Cerebellar nuclear complex (tissue), 1 donor: ENCODE measurements at regions not wholly inside any gene's neighbourhood (a gene's known extent, or its start where the extent isn't known, plus 50 kb on each side); places are given as distances from the start of the nearest gene placed in this dataset.

Source experiments
- DNase-seq, 2 experiments: peaks; one replicate each; lab custom pipeline; 2025; lab: John Stamatoyannopoulos, UW

DNA sequence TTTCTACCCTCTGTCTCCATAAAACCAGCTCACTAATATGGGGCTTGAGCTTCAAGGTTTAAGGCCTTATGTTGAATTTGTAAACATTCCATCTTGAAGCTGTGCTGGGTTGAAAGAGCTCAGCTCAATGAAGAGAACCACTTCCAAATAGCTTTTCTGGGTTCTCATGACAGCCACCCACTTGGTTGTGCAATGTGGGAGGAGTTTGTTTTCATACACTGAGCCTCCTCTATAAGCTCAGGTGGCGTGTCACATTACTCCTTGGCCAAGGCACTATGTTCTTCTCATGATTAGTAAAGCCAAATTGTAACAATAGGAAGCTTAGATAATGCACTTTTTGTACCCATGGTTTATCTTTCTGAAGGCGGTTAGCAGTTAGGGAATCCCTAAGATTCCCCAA, 265.6 kb downstream of the PTEN start:
- DNase-seq, result no peak

DNA sequence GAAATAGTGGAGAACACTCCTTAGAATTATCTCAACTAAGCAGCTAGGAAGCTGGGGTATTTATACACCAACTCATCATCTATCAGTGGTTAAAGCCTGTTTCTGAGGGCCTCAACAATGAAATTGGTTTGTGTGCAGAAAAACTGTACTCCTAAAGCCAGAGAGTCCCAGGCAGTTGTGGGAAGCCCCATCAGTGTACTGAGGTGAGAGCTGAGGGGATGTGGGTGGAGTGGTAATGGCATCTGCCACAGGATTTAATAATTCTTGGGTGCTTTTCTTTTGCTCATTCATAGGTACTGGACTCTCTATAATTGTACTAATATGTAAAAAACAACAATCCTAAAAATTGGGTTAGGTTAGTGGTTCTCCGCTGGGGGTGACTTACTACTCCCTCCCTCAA, 267.5 kb downstream of the PTEN start:
- DNase-seq, result no peak

DNA sequence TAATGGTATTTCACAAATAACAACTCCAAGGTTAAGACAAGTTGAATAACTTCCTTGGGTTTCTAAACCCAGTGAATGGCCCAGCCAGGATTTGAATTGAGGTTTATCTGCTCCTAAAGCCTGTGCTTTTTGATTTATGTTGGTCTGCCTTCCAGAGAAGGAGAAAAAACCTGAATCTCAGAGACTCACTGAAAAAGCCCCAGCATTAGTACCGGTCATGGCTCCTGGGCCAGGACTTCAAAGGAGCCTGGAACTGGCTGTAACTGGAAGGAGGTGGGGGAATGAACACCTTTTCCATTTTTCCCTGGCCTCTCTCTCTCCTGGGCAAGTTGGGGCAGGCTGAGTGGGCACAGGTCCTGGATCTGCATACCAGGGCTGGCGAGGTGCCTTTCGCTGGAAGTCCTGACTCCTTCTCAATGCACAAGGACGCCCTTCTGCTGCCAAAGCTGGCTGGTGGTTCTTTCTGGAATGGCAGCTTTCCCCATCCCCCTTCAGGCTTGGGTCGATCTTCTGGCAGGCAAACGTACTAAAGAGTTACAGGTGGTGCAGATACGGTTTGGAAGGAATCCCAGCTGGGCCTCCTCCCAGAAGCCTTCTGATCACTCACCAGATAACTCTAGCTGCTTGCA, 268.2 kb downstream of the PTEN start:
- DNase-seq, result peak; percentile 94 to 99

DNA sequence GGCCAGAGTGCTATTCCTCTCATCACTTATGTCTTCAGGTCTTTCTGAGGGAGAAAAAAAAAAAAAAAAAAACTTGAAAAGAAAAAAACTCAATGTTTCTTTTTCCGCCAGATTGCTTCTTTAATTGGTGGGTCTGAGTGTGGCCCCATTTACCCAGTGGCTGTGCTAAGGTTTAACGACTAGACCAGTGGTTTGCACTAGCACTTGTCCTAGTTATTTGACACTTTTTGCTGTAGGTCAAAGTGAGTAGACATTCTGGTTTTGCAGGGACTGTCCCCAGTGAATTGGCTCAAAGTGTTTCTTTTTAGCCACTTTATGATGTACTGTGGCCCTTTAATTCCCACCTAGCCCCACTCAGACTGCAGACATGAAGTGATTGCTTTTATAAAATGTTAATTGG, 273.3 kb downstream of the PTEN start:
- no peak for DNase-seq

DNA sequence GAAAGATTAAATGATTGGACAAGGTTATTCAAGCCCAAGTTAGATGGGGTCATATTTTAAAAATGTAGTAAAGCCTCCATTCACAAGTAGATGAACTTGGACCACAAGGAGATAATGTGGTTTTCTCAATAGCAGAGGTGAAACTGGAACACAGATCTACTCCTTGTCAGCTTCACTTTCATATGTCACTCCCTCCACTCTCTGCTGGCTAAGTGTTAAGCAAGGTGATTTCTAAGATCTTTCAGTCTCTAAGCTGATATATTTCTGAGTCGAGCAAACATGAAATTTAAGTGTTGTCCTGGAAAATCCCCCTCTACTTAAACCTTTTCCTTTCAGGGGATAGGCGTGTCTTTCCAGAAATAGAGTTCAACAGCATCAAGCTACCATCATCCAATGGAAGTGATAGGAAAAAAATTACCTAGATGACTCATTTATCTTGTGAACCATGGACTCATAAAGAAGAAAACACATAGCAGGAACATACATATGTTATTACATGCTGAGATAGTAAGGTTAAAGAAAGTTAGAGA, 275.0 kb downstream of the PTEN start:
- DNase-seq, result no peak

DNA sequence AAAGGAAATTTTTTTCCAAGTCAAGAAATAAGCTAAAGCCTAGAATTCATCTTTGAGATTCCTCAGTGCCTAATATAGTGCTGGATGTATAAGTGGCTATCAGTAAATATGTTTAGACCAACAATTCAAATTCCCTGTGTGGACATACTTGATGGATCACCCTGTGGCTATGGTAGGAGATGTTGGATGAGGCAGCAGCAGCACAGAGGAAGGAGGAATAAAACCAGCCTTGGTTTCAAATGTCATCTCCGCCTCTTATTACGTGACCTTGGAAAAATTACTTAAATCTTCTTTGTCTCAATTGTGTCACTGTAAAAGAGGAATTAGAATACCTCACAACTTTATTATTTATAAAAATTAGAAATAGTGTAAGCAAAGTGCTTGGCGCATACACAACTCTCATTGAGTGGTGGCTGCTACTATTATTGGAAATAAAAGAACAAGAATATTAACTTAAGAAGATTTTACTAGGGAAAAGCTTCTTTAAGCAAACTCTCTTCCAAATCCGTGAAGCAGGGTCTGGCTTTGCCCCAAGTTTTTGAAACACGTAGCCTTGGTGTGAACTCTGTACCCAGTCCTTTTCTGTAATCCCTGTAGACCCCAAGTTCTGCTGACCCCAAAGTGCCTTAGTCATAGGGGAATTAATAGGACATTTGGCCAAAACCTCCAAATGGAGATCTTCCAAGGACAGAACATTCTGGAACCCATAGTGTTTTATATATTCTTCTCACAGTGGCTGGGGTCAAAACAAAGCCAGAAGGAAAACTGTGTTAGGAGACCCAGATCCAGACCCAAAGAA, 283.8 kb downstream of the PTEN start:
- DNase-seq, result no peak

DNA sequence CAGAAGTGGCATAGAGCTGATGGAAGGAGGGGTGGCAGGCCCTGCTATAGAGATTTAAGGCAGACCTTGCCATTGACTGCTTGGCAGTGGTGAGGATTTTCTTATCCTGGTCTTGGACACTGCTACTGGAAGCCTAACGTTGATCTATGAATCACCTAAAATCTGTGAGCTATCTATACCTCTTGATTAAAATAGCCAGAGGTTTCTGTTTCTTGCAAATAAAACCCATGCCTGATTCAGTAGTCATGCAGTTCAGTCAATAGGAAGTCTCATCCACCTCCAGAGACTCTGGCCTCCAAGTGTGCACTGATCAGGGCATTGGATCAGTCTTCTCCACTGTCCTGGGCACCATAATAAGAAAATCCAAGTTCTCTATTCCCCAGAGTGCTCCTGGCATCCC, 286.5 kb downstream of the PTEN start:
- DNase-seq, result no peak

DNA sequence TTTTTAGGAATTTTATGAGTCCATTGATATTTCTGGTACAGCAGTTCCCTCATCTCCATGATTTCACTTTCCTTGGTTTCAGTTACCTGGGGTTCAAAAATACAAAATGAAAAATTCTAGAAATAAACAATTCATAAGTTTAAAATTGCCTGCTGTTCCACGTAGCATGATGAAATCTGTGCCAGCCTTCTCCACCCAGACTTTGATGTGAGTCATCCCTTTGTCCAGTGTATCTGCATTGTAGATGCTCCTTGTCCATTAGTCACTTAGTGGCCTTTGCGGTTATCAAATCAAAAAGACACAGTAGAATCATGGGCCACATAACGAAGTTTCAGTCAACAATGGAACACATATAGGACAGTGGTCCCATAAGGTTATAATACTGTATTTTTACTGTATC, 286.9 kb downstream of the PTEN start:
- DNase-seq, result no peak

DNA sequence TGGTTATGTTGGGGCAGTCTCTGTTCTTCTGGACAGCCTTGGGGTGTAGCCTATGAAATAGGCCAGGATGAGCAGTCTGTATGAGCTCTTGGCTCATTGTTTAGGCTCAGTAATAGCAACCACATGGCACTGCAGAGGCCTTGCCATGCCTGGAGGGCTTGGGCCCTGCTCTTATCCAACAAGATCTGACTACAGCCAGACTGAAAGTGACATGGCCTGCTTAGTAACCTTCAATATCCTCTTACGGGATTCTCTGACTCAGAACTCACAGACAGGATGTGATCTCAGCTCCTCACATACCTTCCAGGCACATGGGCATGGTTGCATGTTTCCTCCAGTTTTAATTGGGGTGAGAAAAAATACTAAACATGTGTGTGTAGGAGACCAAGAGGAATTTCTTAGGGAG, 289.3 kb downstream of the PTEN start:
- no peak for DNase-seq

DNA sequence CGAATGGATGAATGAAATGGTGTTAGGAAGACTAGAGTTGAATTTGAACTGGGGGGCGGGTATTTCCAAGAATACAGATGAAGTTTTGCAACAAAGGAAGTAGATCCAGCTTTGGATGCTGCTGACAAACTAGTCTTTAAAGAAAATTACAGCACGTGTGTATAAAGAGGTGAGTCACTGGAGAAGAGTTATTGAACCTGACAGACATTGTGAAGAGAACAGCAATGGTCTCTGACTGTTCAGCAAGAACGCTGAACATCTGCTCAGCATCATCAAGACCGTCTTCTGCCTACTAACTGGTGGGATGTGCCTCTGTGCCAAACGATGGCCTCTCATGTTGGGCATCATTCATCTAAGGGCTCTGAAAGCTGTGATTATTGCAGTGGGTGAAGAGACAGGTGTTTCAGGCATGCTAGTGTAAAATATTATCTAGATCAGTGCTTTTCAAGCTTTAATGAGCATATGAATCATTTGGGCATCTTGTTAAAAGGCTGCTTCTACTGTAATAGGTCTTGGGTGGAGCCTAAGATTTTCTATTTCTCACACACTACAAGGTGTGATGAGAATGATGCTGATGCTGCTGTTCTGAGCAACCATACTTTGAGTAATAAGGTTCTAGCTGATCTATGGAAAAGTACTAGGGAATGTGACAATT, 291.3 kb downstream of the PTEN start:
- no peak for DNase-seq

DNA sequence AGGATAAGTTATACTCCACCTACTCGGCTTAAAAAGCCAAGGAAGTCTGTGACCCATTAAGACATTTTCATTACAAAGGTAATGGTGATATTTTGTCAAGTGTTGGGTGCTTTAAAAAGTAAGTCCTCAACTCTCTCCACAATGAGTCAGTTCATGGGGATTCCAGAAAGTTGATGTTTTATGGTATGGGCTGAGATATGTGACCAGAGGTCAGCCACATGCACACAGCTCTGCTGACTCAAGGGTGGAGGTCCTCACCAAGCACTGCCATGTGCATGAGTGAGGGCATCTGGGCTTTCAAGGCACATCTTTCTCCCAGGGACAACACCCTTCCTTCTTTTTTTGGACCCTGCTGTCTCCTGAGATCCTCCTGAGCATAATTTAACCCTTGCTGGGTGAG, 292.9 kb downstream of the PTEN start:
- DNase-seq, result no peak

DNA sequence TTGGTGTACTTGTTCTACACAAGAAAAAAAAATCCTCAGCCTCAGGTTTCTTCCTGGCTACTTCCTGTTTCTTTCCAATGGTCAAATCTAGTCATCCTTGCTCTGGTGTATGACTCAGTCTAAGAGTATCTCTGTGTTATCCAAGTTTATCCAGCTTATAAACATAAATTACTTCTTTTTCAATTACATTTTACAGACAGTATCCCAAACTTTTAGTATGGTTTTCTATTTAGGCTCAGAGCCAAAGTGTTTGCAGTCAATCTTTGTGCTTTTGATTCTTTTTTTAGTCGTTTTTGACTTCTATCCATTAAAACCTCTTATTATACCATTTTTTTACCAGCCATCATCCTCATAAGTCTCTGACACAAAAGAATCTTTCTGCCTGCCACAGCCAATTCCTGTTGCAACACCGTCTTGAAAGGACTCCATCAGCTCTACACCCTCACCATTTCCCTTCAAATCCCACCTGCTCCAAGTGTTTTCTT, 294.6 kb downstream of the PTEN start:
- DNase-seq, result no peak

DNA sequence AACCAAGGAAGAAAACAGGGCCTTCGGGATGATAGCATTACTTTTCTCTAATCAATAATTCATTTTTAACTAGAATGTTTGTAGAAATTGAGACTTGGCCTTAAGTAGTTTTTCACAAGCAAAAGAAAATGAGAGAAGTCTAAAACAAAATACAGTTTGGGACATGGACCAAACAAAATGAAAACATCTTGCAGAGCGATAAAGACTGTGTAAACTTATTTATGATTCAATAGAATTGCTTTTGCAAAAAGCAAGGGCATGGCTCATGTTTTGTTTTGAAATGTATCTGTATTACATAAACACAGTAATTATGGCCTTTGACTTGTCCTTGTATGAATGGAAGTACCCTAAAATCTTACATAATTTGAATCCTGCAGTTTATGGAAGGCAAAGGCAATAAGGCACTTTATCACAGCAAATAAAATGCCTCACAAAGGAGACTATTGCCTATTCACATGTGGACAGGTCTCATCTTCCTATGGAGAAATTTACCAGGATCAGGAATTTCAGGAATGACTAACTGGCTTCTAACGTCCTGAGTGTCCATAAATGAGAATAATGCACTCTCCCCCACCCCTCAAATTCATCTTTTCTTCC, 295.2 kb downstream of the PTEN start:
- no peak for DNase-seq

DNA sequence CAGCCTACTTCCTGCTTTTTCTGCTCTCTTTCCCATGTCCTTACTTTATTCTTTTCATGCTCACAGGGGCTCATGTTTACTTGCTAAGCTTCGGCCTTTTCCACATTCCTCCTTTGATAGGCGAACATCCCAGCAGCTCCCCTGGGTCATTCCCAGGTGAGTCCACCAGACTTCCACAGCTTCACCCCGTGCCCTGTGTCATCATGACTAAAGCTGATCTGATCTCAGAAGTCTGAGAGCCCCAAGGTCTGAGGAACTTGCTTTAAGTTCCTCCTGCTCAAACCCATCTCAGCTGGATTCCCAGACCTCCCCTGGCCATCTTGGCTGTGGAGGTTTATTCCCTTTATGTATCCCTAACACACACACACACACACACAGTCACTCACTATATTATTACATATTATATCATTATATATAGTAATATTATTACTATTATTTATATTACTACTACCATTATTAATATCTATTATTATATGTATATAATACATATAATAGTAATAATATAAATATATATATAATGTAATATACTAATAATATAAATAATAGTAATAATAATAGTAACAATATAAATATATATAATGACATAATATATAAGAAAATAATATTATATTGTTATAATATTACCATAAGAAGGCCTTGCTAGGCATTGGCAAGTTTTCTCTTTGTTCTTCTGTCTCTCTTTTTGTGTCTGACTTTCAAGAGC, 295.9 kb downstream of the PTEN start:
- DNase-seq, result no peak

DNA sequence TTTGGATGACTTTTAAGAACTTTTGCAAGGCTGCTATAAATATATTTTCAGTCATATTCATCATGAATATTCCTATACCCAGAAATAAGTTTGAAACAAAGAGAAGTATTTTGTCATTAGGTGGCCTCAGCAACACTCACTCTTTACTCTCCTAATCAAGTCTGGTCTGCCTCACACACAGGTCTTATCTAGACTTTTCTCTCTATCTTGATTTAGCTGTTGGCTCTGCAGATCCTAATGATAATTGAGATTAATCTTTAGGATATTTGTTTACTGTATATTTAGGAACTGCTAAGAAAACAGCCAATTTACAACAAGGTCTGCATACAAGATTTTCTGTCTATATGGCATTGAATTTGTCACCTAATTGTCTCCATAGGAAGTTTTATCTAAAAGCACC, 297.6 kb downstream of the PTEN start:
- no peak for DNase-seq

DNA sequence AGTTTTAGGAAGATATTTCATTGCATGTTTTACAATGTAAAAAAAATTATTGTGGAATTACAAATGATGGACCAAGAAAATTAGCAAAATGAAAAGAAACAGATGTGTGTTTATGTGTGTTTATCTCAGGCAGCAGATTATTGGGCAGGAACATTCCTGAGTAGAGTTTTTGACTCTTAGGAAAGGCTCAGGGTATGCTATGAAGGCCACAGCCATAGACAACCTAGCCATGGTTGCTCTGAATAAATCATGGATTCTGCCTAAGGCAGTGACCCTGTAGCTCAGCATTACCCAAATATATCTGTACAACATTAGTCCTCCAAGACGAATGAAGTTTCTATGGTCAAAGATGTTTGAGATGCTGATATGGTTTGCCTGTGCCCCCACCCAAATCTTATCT, 298.3 kb downstream of the PTEN start:
- DNase-seq, result no peak

DNA sequence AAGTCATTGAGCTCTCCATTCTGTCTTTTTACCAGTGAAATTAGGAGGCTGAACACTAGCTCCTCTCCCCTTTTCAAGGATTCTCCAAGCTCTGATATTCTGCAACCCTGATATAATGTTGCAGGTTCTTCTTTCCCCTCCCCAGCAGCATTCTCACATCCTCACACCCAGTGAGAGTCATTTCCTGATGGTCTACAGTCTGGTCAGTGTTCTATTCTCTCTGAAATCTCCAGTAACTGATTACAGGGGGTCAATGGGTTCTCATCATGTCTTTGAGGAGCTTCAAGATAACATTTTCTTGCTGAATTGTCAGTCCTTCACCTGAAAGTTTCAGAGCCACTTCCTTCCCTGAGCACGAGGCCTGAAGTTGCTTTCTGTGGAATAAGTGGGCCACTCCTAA, 299.4 kb downstream of the PTEN start:
- DNase-seq, result no peak

DNA sequence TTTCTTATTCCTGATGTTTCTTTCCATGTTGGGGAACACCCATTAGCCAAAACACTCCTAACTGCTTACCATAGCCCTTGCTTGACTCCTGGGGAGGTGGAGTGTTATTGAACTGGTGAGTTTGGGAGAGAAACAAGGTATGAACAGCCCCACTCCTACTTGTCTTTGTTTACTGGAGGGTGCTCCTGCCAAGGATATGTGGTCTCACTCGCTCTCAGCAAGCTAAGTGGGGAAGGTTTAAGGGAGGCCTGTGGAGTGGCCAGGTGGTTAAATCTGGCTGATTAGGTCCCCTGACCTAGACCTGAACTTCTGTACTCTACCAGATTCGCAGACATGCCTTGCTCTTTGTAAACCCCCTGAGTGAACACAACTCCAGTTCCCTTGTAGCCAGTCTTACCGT, 300.1 kb downstream of the PTEN start:
- no peak for DNase-seq

DNA sequence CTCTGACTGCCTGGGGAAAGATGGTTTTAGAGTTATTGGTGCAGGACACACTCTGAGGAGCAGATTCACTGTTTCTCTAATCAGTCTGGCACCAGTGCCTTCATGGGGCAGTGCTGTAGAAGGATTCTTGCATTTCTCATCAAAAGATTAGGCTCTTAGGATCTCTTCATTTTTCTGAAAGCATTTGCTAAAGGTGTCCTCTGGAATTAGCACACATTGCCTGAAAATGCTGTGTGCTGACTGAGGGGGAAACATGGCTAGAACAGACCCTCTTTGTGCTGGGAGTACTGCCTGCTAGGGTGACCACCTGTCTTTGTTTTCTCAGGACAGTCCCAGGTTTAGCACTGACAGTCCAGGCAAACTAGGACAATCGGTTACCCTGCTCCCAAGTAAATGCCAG, 301.0 kb downstream of the PTEN start:
- DNase-seq, result no peak

DNA sequence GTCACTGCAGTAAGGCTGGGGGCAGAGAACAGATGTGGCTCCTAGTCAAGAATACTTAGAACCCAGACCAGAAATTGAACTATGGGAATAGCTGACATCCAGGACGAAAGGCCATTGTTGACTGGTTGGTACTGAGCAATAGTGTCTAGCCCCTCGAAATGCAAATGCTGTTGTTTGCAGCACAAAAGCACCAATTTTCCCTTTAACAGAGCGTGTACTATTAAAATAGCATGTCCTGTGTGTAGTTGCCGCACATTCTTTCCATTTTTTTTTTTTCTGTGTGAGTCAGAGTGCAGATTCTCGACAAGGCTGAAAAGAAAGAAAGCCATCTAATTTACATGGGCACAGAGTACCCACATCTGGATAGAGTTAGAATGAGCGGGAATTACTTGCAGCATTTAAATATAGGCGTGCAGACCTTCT, 302.4 kb downstream of the PTEN start:
- DNase-seq, result no peak

DNA sequence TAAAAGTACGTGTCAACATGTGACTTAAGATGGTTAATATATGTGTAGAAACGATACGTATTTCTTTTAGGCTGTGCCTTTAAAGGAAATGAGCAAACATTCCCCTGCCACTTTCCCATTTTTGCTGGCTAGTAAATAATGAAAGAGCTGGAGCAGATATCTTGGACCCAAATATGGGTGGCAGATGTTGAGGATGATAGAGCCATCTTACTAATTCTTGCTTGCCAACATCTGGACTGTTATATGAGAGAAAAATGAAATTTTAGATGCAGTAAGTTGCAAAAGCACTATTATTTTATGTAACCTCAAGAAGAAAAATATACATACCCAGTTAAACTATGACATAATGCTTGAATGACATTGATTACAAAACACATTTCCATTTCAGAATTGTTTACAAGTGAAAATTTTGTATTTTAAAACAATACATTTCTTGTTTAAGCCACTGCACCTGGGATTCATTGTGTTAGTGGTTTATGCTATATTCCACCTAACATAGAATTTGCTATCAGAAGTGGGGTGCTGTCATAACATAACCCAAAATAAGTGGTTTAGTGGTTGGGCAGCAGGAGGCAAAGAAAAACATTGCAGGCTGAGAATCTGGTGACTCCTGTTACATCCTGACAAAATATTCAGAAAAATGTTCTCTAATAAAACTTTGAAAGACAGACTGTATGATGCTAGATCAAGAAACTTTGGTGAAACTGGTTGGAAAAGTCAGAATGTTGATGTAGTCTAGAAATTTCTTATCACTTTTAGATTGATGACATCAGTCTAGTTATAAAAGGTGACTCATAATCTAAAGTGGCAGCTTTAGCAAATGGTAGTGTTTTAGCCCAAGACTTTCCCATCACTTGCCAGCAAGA, 305.0 kb downstream of the PTEN start:
- DNase-seq, result no peak
